HCT116 (cell line): ENCODE measurements at regions not wholly inside any gene's neighbourhood (a gene's known extent, or its start where the extent isn't known, plus 50 kb on each side); places are given as distances from the start of the nearest gene placed in this dataset.

Source experiments
- ATAC-seq: fragments of 200-7000 bp; cut with Tn5 transposase; 2 replicates; pipeline ENCODE4 v1.9.1; 2020; ENCODE audit warnings: mild to moderate bottlenecking, moderate library complexity
- BruUV-seq: library from RNA; stranded (reverse); fragments of 400-500 nt; replicated peaks from 2 replicates; lab custom pipeline; 2021; lab: Mats Ljungman, UMichigan
- CTCF ChIA-PET: fragments of 300-600 bp; sonication (Branson Sonifier 250); formaldehyde crosslinking; loops from one replicate; lab custom pipeline; 2021; ENCODE audit warnings: antibody characterized with exemption; lab: Charles Lee
- POLR2A ChIA-PET: fragments of 300-600, 350-600 bp; sonication (Branson Sonifier 250); formaldehyde crosslinking; loops from one replicate; lab custom pipeline; 2021; ENCODE audit warnings: antibody characterized with exemption; lab: Charles Lee
- RAD21 ChIA-PET, 2 experiments: fragments of 300-600 bp; sonication (Branson Sonifier 250); formaldehyde crosslinking; loops; one replicate each; lab custom pipeline; 2023; ENCODE audit warnings: low total read pairs in 2 of 2; ENCODE audit not compliant: uncharacterized antibody in 2 of 2, unreplicated experiment in 2 of 2, low non-redundant PET in 1 of 2; lab: Charles Lee
- DNase-seq: peaks from one replicate; pipeline ENCODE4 v3.0.0-alpha.2; 2010; ENCODE audit warnings: low read depth, low spot score
- H2AFZ ChIP-seq: fragments of 200-600 bp; shearing (Covaris generic), sonication (generic); 2 replicates; pipeline ENCODE4 v1.6.1; 2017; ENCODE audit warnings: low read depth, mixed run types, mixed read lengths, antibody characterized with exemption, low read length; ENCODE audit not compliant: poor library complexity, severe bottlenecking
- H3K27ac ChIP-seq: 2 replicates; pipeline ENCODE4 v1.5.1; 2012; ENCODE audit warnings: low read depth, low read length
- H3K27me3 ChIP-seq: fragments of 200-600 bp; sonication (generic); 2 replicates; pipeline ENCODE4 v1.6.1; 2016; ENCODE audit warnings: mixed run types, low read length, mixed read lengths; ENCODE audit not compliant: insufficient read depth
- H3K36me3 ChIP-seq, 2 experiments: fragments of 200-500 bp in 1 of 2; fragments of 200-600 bp in 1 of 2; sonication (Bioruptor generic) in 1 of 2; sonication (generic) in 1 of 2; 2 replicates each; pipeline versions ENCODE4 v1.5.1 to v1.6.1; 2014 to 2016; ENCODE audit warnings: low read length in 2 of 2, inconsistent platforms in 1 of 2, mixed read lengths in 1 of 2, mixed run types in 1 of 2; ENCODE audit not compliant: insufficient read depth in 2 of 2, control insufficient read depth in 1 of 2
- H3K4me1 ChIP-seq, 2 experiments: fragments of 200-600 bp in 1 of 2; sonication (generic) in 1 of 2; 2 replicates each; pipeline versions ENCODE4 v1.5.1 to v1.6.1; 2012 to 2017; ENCODE audit warnings: low read length in 2 of 2, inconsistent platforms in 1 of 2, mild to moderate bottlenecking in 1 of 2, mixed read lengths in 1 of 2, mixed run types in 1 of 2, moderate library complexity in 1 of 2; ENCODE audit not compliant: insufficient read depth in 2 of 2, control insufficient read depth in 1 of 2
- H3K4me2 ChIP-seq: fragments of 200-600 bp; sonication (generic); 2 replicates; pipeline ENCODE4 v1.6.1; 2017; ENCODE audit warnings: mixed run types, low read length, mixed read lengths
- H3K4me3 ChIP-seq, 2 experiments: fragments of 200-600 bp in 1 of 2; sonication (generic) in 1 of 2; replicated peaks in 1 of 2; 2 replicates each; pipeline ENCODE4 v1.5.1; 2011 to 2016; ENCODE audit warnings: low read length in 2 of 2, control low read depth in 1 of 2, low read depth in 1 of 2, mild to moderate bottlenecking in 1 of 2, mixed read lengths in 1 of 2, mixed run types in 1 of 2
- H3K79me2 ChIP-seq: fragments of 200-600 bp; sonication (generic); 2 replicates; pipeline ENCODE4 v1.6.1; 2017; ENCODE audit warnings: mild to moderate bottlenecking, mixed run types, low read length, moderate library complexity, mixed read lengths; ENCODE audit not compliant: insufficient read depth
- H3K9ac ChIP-seq: fragments of 200-600 bp; sonication (generic); 2 replicates; pipeline ENCODE4 v1.6.1; 2016; ENCODE audit warnings: low read length, mixed read lengths
- H3K9me2 ChIP-seq: fragments of 200-600 bp; sonication (generic), shearing (Covaris generic); 2 replicates; pipeline ENCODE4 v1.6.1; 2017; ENCODE audit warnings: mixed run types, mild to moderate bottlenecking, moderate library complexity; ENCODE audit not compliant: insufficient read depth
- H3K9me3 ChIP-seq, 2 experiments: fragments of 200-500 bp in 1 of 2; fragments of 200-600 bp in 1 of 2; sonication (Bioruptor generic) in 1 of 2; sonication (generic) in 1 of 2; 2 replicates each; pipeline ENCODE4 v1.6.1; 2014 to 2017; ENCODE audit warnings: low read length in 2 of 2, mixed read lengths in 2 of 2, inconsistent platforms in 1 of 2, low read depth in 1 of 2, mild to moderate bottlenecking in 1 of 2, mixed run types in 1 of 2, moderate library complexity in 1 of 2; ENCODE audit not compliant: control insufficient read depth in 1 of 2, insufficient read depth in 1 of 2
- H4K20me1 ChIP-seq: fragments of 200-600 bp; sonication (generic), shearing (Covaris generic); 2 replicates; pipeline ENCODE4 v1.6.1; 2017; ENCODE audit warnings: mixed run types, mild to moderate bottlenecking, moderate library complexity; ENCODE audit not compliant: insufficient read depth
- ATF3 ChIP-seq: IDR thresholded peaks from 2 replicates; pipeline ENCODE4 v1.6.1; 2012
- CBX3 ChIP-seq: IDR thresholded peaks from 2 replicates; pipeline ENCODE4 v1.6.1; 2012; ENCODE audit warnings: low read depth
- CEBPB ChIP-seq: IDR thresholded peaks from 2 replicates; pipeline ENCODE4 v1.6.1; 2012; ENCODE audit warnings: low read depth
- CTCF ChIP-seq, 3 experiments: fragments of 200-600 bp in 1 of 3; sonication (generic) in 1 of 3; IDR thresholded peaks in 2 of 3; conservative IDR thresholded peaks in 1 of 3; 2 replicates each; pipeline ENCODE4 v1.5.1; 2012 to 2017; ENCODE audit warnings: low read depth in 2 of 3, low read length in 2 of 3, antibody characterized with exemption in 1 of 3, borderline replicate concordance in 1 of 3, control low read depth in 1 of 3, mild to moderate bottlenecking in 1 of 3, mixed read lengths in 1 of 3, mixed run types in 1 of 3, moderate library complexity in 1 of 3; ENCODE audit not compliant: insufficient read depth in 1 of 3
- EGR1 ChIP-seq: IDR thresholded peaks from 2 replicates; pipeline ENCODE4 v1.6.1; 2012; ENCODE audit warnings: low read depth
- ELF1 ChIP-seq: IDR thresholded peaks from 2 replicates; pipeline ENCODE4 v1.6.1; 2012; ENCODE audit warnings: low read depth, borderline replicate concordance
- EZH2phosphoT487 ChIP-seq: fragments of 200-600 bp; IDR thresholded peaks from 2 replicates; pipeline ENCODE4 v1.6.1; 2018; ENCODE audit warnings: antibody characterized with exemption, borderline replicate concordance
- MAX ChIP-seq: IDR thresholded peaks from 2 replicates; pipeline ENCODE4 v1.6.1; 2012
- POLR2A ChIP-seq: IDR thresholded peaks from 2 replicates; pipeline ENCODE4 v1.7.0; 2011; ENCODE audit warnings: borderline replicate concordance; ENCODE audit not compliant: insufficient read depth, insufficient read length; ENCODE audit errors: extremely low read depth
- RAD21 ChIP-seq: IDR thresholded peaks from 2 replicates; pipeline ENCODE4 v1.6.1; 2012; ENCODE audit warnings: low read depth, mild to moderate bottlenecking
- SIN3A ChIP-seq: IDR thresholded peaks from 2 replicates; pipeline ENCODE4 v1.6.1; 2012; ENCODE audit warnings: low read depth
- TCF7L2 ChIP-seq: IDR thresholded peaks from 2 replicates; pipeline ENCODE4 v1.7.0; 2011; ENCODE audit warnings: borderline replicate concordance, inconsistent platforms; ENCODE audit not compliant: insufficient read depth, insufficient read length; ENCODE audit errors: extremely low read depth
- YY1 ChIP-seq: IDR thresholded peaks from 2 replicates; pipeline ENCODE4 v1.6.1; 2011; ENCODE audit warnings: low read length, low read depth, moderate library complexity, mild to moderate bottlenecking; ENCODE audit not compliant: insufficient replicate concordance; ENCODE audit errors: extremely low read depth
- ZFX ChIP-seq: fragments of 450-650 bp; IDR thresholded peaks from 2 replicates; pipeline ENCODE4 v1.6.1; 2017
- ZNF274 ChIP-seq: fragments of 200-500 bp; sonication (Bioruptor generic); IDR thresholded peaks from 2 replicates; pipeline ENCODE4 v1.6.1; 2014; ENCODE audit warnings: mild to moderate bottlenecking, low read depth, low read length, inconsistent platforms
- intact Hi-C: fragments of 100-400 bp; cut with micrococcal nuclease; formaldehyde crosslinking; loops from 2 replicates; pipeline ENCODE4 v1.10.0; 2022

- TF ChIP-seq YY1 = no peak
Measured at GRCh38 chr2:19763731-19764130, 138.1 kb downstream of the TTC32 start (continued).

- Histone ChIP-seq H3K36me3 (no peaks in the 10 kb centered on the region), H3K4me1 (no peaks in the 10 kb centered on the region), H3K9me3 (no peaks in the 10 kb centered on the region), H3K4me2 (no peak overlapping the region), H4K20me1 (no peaks in the 10 kb centered on the region), H3K27me3 (no peaks in the 10 kb centered on the region), H3K27ac (no peak overlapping the region), H3K9ac (no peak overlapping the region), H3K4me3 (no peak overlapping the region), H3K79me2 (no peaks in the 10 kb centered on the region), H2AFZ (no peak overlapping the region), H3K9me2 (no peaks in the 10 kb centered on the region)
- POLR2A ChIA-PET = no interaction called here
- intact Hi-C loops = no loop called here
- RAD21 ChIA-PET = no interaction called here
- DNase-seq (no peak), ATAC-seq (no peak)
- TF ChIP-seq CEBPB (no peak), YY1 (no peak), EZH2phosphoT487 (no peak), SIN3A (no peak), EGR1 (no peak), CBX3 (no peak)
- BruUV-seq = no TSS peak
- CTCF ChIA-PET = no interaction called here
Measured at GRCh38 chr2:19762959-19763605, 138.7 kb downstream of the TTC32 start.

GRCh38 chr2:19762142-19762541 is 139.6 kb downstream of the TTC32 start:
- H3K79me2 ChIP-seq = no peaks in the 10 kb centered on the region
- RAD21 ChIA-PET = no interaction called here
- CTCF ChIA-PET = no interaction called here
- ATAC-seq (no peak), DNase-seq (no peak)
- H3K9ac ChIP-seq = no peak overlapping the region
- no peaks in the 10 kb centered on the region for H3K36me3 ChIP-seq
- H3K27me3 ChIP-seq = no peaks in the 10 kb centered on the region
- H2AFZ ChIP-seq = no peak overlapping the region
- no peaks in the 10 kb centered on the region for H4K20me1 ChIP-seq
- no peaks in the 10 kb centered on the region for H3K9me2 ChIP-seq
- no peak overlapping the region for H3K27ac ChIP-seq
- BruUV-seq = no TSS peak
- intact Hi-C loops = no loop called here
- POLR2A ChIA-PET = no interaction called here
- no peaks in the 10 kb centered on the region for H3K9me3 ChIP-seq
- no peaks in the 10 kb centered on the region for H3K4me1 ChIP-seq
- H3K4me3 ChIP-seq = no peak overlapping the region
- no peak overlapping the region for H3K4me2 ChIP-seq
- TF ChIP-seq YY1 = no peak
- TF ChIP-seq CBX3 = no peak
- TF ChIP-seq ZNF274 = no peak
- no peak for TF ChIP-seq TCF7L2
- TF ChIP-seq ELF1 = no peak
- TF ChIP-seq ATF3 = no peak
- TF ChIP-seq CTCF (IDR thresholded peaks at IDR 0.05 in 2 of 3, conservative IDR thresholded peaks at IDR 0.05 in 1 of 3; ENCODE audit: borderline replicate concordance in 1 of 3, insufficient read depth in 1 of 3, low read depth in 2 of 3, low read length in 2 of 3) = no peak
- TF ChIP-seq ZFX = no peak
- TF ChIP-seq RAD21 = no peak
- TF ChIP-seq SIN3A = no peak
- no peak for TF ChIP-seq MAX
- no peak for TF ChIP-seq POLR2A
